Osteoblast (primary cell): ENCODE measurements at regions not wholly inside any gene's neighbourhood (a gene's known extent, or its start where the extent isn't known, plus 50 kb on each side); places are given as distances from the start of the nearest gene placed in this dataset.
"Not testable (repeated sequence)": the region's sequence is repeated elsewhere in the genome, so short reads cannot be mapped to it uniquely, and the experiment has no call there.

Experiments
- DNase-seq: peaks from one replicate; pipeline ENCODE4 v3.0.0; 2011; ENCODE audit warnings: low spot score, mixed read lengths; ENCODE audit not compliant: insufficient read length; ENCODE audit errors: missing footprints
- H2AFZ ChIP-seq: 2 replicates; pipeline ENCODE4 v1.6.0; 2011; ENCODE audit warnings: mild to moderate bottlenecking, low read length
- H3K27ac ChIP-seq: 2 replicates; pipeline ENCODE4 v1.5.1; 2011; ENCODE audit warnings: mild to moderate bottlenecking, low read depth, low read length, moderate library complexity
- H3K27me3 ChIP-seq: 2 replicates; pipeline ENCODE4 v1.6.0; 2012; ENCODE audit warnings: mild to moderate bottlenecking, control low read depth, inconsistent platforms, low read length, moderate library complexity; ENCODE audit not compliant: insufficient read depth
- H3K36me3 ChIP-seq: 2 replicates; pipeline ENCODE4 v1.5.1; 2011; ENCODE audit warnings: mild to moderate bottlenecking, low read length, control low read depth, moderate library complexity; ENCODE audit not compliant: insufficient read depth
- H3K4me1 ChIP-seq: 2 replicates; pipeline ENCODE4 v1.5.1; 2011; ENCODE audit warnings: mild to moderate bottlenecking, low read length, control low read depth, moderate library complexity; ENCODE audit not compliant: insufficient read depth
- H3K4me2 ChIP-seq: 2 replicates; pipeline ENCODE4 v1.6.0; 2011; ENCODE audit warnings: mild to moderate bottlenecking, low read length; ENCODE audit not compliant: insufficient read depth
- H3K4me3 ChIP-seq: fragments of 200-600 bp; sonication (generic); 3 replicates; pipeline ENCODE4 v1.5.1; 2012; ENCODE audit warnings: mild to moderate bottlenecking, low read length, inconsistent platforms; ENCODE audit not compliant: insufficient read depth
- H3K79me2 ChIP-seq: 2 replicates; pipeline ENCODE4 v1.6.0; 2012; ENCODE audit warnings: mild to moderate bottlenecking, low read length, control low read depth, inconsistent platforms; ENCODE audit not compliant: insufficient read depth
- H3K9me3 ChIP-seq: 2 replicates; pipeline ENCODE4 v1.5.1; 2011; ENCODE audit warnings: low read depth, low read length, control low read depth
- H4K20me1 ChIP-seq: 2 replicates; pipeline ENCODE4 v1.6.0; 2012; ENCODE audit warnings: mild to moderate bottlenecking, low read length, control low read depth; ENCODE audit not compliant: insufficient read depth
- TF ChIP-seq, protein P1 (sequence below): IDR thresholded peaks from 2 replicates; pipeline ENCODE4 v1.5.1; 2011; ENCODE audit warnings: mild to moderate bottlenecking, low read depth, low read length, moderate library complexity; ENCODE audit errors: extremely low read depth

DNA sequence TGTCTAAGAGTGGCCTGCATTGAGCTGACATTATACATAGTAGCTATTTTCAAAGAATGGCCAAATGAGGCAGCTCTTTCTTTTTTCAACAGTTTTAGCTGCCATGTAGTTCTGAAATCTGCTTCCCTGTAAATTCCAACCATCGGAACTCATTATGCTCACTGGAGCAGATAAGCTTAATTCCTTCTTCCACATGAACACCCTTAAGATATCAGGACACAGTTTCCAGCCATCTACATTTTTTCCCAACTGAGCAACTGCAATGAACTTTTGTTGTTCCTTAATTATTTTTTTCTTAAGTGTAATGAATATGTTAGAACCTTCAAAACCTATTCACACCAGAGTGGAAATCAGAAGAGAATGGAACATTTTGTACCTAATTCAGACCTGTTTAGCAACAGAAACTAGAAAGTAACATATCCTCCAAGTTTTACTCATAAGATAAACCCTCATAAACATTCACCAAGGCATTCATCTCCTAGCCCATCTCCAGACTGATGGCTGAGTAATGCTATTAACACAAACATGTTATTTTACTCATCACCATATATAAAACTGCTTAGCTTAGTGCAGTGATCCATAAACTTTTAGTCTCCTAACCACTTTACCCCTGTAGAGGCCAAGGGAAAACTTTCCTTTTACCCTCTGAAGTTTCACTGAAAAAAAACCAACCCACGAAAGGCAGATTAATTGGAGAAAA is 296.1 kb upstream of the SYT1 start:
- TF ChIP-seq, protein P1, sequence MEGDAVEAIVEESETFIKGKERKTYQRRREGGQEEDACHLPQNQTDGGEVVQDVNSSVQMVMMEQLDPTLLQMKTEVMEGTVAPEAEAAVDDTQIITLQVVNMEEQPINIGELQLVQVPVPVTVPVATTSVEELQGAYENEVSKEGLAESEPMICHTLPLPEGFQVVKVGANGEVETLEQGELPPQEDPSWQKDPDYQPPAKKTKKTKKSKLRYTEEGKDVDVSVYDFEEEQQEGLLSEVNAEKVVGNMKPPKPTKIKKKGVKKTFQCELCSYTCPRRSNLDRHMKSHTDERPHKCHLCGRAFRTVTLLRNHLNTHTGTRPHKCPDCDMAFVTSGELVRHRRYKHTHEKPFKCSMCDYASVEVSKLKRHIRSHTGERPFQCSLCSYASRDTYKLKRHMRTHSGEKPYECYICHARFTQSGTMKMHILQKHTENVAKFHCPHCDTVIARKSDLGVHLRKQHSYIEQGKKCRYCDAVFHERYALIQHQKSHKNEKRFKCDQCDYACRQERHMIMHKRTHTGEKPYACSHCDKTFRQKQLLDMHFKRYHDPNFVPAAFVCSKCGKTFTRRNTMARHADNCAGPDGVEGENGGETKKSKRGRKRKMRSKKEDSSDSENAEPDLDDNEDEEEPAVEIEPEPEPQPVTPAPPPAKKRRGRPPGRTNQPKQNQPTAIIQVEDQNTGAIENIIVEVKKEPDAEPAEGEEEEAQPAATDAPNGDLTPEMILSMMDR: no peak
- H3K4me1 ChIP-seq: no peaks in the 10 kb centered on the region
- no peaks in the 10 kb centered on the region for H3K27me3 ChIP-seq
- peak; percentile 50 for DNase-seq
- no peaks in the 10 kb centered on the region for H3K36me3 ChIP-seq
- no peak overlapping the region for H3K27ac ChIP-seq
- H3K79me2 ChIP-seq: no peaks in the 10 kb centered on the region
- H3K4me3 ChIP-seq: no peak overlapping the region
- no peak overlapping the region for H3K4me2 ChIP-seq
- no peaks in the 10 kb centered on the region for H3K9me3 ChIP-seq
- H2AFZ ChIP-seq: no peak overlapping the region
- no peaks in the 10 kb centered on the region for H4K20me1 ChIP-seq

DNA sequence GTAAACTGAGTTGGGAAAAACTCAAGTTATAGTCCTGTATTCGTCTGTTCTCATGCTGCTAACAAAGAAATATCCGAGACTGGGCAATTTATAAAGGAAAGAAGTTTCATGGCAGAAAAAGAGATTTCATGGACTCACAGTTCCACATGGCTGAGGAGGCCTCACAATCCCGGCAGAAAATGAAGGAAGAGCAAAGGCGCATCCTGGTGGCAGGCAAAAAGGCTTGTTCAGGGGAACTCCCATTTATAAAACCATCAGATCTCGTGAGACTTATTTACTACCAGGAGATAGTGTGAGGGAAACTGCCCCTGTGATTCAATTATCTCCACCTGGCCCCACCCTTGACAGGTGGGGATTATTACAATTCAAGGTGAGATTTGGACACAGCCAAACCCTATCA is 292.6 kb upstream of the SYT1 start:
- Histone ChIP-seq H3K4me2 (no peak overlapping the region), H3K27ac (no peak overlapping the region), H2AFZ (no peak overlapping the region), H4K20me1 (no peaks in the 10 kb centered on the region), H3K9me3 (no peaks in the 10 kb centered on the region), H3K4me3 (no peak overlapping the region), H3K79me2 (no peaks in the 10 kb centered on the region), H3K27me3 (no peaks in the 10 kb centered on the region), H3K4me1 (no peaks in the 10 kb centered on the region), H3K36me3 (no peaks in the 10 kb centered on the region)
- DNase-seq: no peak
- TF ChIP-seq, protein P1: no peak

DNA sequence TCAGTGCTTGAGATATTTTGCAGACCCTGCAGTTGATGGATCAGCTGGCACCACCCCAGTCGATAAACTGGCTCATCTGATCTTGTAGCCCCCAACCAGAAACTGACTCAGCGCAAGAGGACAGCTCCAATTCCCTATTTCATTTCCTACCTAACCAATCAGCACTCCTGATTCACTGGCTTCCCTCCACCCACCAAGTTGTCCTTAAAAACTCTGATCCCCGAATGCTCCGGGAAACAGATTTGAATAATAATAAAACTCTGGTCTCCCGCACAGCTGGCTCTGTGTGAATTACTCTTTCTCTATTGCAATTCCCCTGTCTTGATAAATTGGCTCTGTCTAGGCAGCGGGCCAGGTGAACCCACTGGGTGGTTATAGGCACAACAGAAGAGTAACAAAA is 289.4 kb upstream of the SYT1 start:
- DNase-seq, H3K27me3 ChIP-seq, H3K27ac ChIP-seq, H4K20me1 ChIP-seq, H3K4me3 ChIP-seq, H3K4me2 ChIP-seq, H2AFZ ChIP-seq, H3K36me3 ChIP-seq, H3K79me2 ChIP-seq, H3K4me1 ChIP-seq, H3K9me3 ChIP-seq: not testable (repeated sequence)

DNA sequence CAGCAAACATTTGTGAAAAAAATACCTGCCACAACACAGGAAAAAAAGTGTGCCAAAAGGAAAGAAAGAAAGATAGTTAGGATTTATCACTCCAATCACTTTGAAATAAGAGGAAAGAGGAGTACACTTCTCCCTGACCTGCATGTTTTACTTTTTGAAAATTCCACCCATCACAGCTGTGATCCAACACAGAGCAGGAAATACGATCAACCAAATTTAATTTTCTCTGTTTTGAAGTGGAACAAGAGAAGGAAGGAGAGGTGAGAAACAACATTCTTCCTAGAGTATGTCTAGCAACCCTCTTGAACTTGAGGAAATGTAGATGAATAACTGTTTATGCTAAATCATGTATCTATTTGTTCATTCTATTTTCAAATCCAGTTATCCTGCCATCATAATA is 284.7 kb upstream of the SYT1 start:
- Histone ChIP-seq H3K4me2 (no peak overlapping the region), H3K27me3 (no peaks in the 10 kb centered on the region), H3K4me3 (no peak overlapping the region), H3K36me3 (no peaks in the 10 kb centered on the region), H2AFZ (no peak overlapping the region), H3K9me3 (peaks cover 3% of the 10 kb centered on the region), H4K20me1 (no peaks in the 10 kb centered on the region), H3K4me1 (no peaks in the 10 kb centered on the region), H3K79me2 (no peaks in the 10 kb centered on the region), H3K27ac (no peak overlapping the region)
- TF ChIP-seq, protein P1: no peak
- DNase-seq: no peak
